Pancreas (tissue), 10 donors: ENCODE measurements at regions not wholly inside any gene's neighbourhood (a gene's known extent, or its start where the extent isn't known, plus 50 kb on each side); places are given as distances from the start of the nearest gene placed in this dataset.
"Not testable (repeated sequence)": the region's sequence is repeated elsewhere in the genome, so short reads cannot be mapped to it uniquely, and the experiment has no call there.

ENCODE experiments used
- ATAC-seq, 4 donors: fragments of 200-7000 bp; cut with Tn5 transposase; one replicate each; pipeline versions ENCODE4 v1.8.0 to v1.9.1; 2020; ENCODE audit warnings: mild to moderate bottlenecking in 4 of 4, moderate library complexity in 4 of 4
- DNase-seq, 6 donors: peaks; one replicate each; pipeline ENCODE4 v3.0.0-alpha.2; 2020
- FAIRE-seq: peaks from 2 replicates; lab custom pipeline; 2012; peaks lifted over from hg19 to GRCh38; lab: Jason Lieb, UNC
- H3K27ac ChIP-seq, 4 donors: fragments of 200-600 bp; sonication (generic); 1 replicate in 3 of 4; 2 replicates in 1 of 4; pipeline versions ENCODE4 v1.5.0 to v1.8.0; 2020
- H3K27me3 ChIP-seq, 4 donors: fragments of 200-600 bp; one replicate each; pipeline ENCODE4 v1.8.0; 2021
- H3K36me3 ChIP-seq, 3 donors: fragments of 200-600 bp; sonication (generic) in 1 of 3; one replicate each; pipeline versions ENCODE4 v1.5.0 to v1.8.0; 2020 to 2021
- H3K4me1 ChIP-seq, 3 donors: fragments of 200-600 bp; one replicate each; pipeline ENCODE4 v1.8.0; 2021
- H3K4me3 ChIP-seq, 4 donors: fragments of 200-600 bp; sonication (generic) in 2 of 4; one replicate each; pipeline versions ENCODE4 v1.5.0 to v1.8.0; 2020 to 2021
- H3K9me3 ChIP-seq, 4 donors: fragments of 200-600 bp; one replicate each; pipeline ENCODE4 v1.8.0; 2021
- WGBS, 2 donors: extraction: QIAGEN DNeasy Blood & Tissue Kit; methylation state at CpG; one replicate each; pipeline ENCODE4 v1.1.7; 2013; 5-methylcytosine and 5-hydroxymethylcytosine counted together
- intact Hi-C, 3 donors: fragments of 100-400 bp; cut with DNase I; formaldehyde crosslinking; loops; one replicate each; pipeline versions ENCODE4 v1.11.1 to v1.14.2; 2022
- TF ChIP-seq, protein P1 (sequence below), 4 donors: fragments of 200-600 bp; sonication (generic) in 3 of 4; IDR thresholded peaks; one replicate each; pipeline versions ENCODE4 v1.5.0 to v1.8.0; 2021; ENCODE audit warnings: antibody characterized with exemption in 4 of 4
- donor health status: healthy with polysubstance abuse.
- donor health status: DM: no; HTN: no; CAD: no; lungs with moderate emphysema.
- donor health status: DM: no; HTN: no; CAD: no.
- donor health status: control.
- donor health status: control.
- donor health status: Bipolar disorder and iron deficiency.
- donor health status: DM: yes; HTN: yes; CAD: no.
- donor health status: DM: no; HTN: no; CAD: no.
- donor health status: DM: no; HTN: no; CAD: no.
- donor health status: DM: yes; HTN: yes; CAD: no.

- H3K4me1 ChIP-seq: no peaks in the 10 kb centered on the region
- ATAC-seq: no peak
- no peaks in the 10 kb centered on the region for H3K9me3 ChIP-seq
- H3K4me3 ChIP-seq: no peak overlapping the region
- 33 to 43% methylated on average over 2 of the region's 2 CpGs for WGBS, 2 donors
- no peaks in the 10 kb centered on the region for H3K36me3 ChIP-seq
- no peak for FAIRE-seq
- intact Hi-C loops: no loop called here
- DNase-seq: no peak
- H3K27ac ChIP-seq: no peak overlapping the region
- H3K27me3 ChIP-seq: no peaks in the 10 kb centered on the region
- TF ChIP-seq, protein P1, sequence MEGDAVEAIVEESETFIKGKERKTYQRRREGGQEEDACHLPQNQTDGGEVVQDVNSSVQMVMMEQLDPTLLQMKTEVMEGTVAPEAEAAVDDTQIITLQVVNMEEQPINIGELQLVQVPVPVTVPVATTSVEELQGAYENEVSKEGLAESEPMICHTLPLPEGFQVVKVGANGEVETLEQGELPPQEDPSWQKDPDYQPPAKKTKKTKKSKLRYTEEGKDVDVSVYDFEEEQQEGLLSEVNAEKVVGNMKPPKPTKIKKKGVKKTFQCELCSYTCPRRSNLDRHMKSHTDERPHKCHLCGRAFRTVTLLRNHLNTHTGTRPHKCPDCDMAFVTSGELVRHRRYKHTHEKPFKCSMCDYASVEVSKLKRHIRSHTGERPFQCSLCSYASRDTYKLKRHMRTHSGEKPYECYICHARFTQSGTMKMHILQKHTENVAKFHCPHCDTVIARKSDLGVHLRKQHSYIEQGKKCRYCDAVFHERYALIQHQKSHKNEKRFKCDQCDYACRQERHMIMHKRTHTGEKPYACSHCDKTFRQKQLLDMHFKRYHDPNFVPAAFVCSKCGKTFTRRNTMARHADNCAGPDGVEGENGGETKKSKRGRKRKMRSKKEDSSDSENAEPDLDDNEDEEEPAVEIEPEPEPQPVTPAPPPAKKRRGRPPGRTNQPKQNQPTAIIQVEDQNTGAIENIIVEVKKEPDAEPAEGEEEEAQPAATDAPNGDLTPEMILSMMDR (IDR thresholded peaks at IDR 0.05): no peak
Measured at GRCh38 chr11:92098172-92098571, 126.4 kb upstream of the FAT3 start.

- H3K9me3 ChIP-seq: no peaks in the 10 kb centered on the region
- WGBS, 2 donors: 44 to 45% methylated on average over 5 of the region's 5 CpGs
Measured at GRCh38 chr11:92087725-92088537, 136.7 kb upstream of the FAT3 start.

GRCh38 chr11:92083123-92083522 lies 141.5 kb upstream of the FAT3 start:
- Histone ChIP-seq H3K9me3 (no peaks in the 10 kb centered on the region), H3K4me1 (no peaks in the 10 kb centered on the region), H3K27me3 (no peaks in the 10 kb centered on the region), H3K4me3 (no peak overlapping the region), H3K27ac (no peak overlapping the region), H3K36me3 (no peaks in the 10 kb centered on the region)
- intact Hi-C loops: no loop called here
- TF ChIP-seq, protein P1 (IDR thresholded peaks at IDR 0.05): no peak
- DNase-seq: no peak
- 56 to 57% methylated on average over 3 of the region's 3 CpGs for WGBS, 2 donors
- FAIRE-seq: no peak
- ATAC-seq: no peak

More at GRCh38 chr11:92087725-92088537, 136.7 kb upstream of the FAT3 start:
- ATAC-seq (no peak), DNase-seq (no peak), FAIRE-seq (no peak)
- Histone ChIP-seq H3K27ac (no peak overlapping the region), H3K4me3 (no peak overlapping the region), H3K27me3 (no peaks in the 10 kb centered on the region), H3K36me3 (no peaks in the 10 kb centered on the region), H3K4me1 (no peaks in the 10 kb centered on the region)
- intact Hi-C loops: no loop called here
- TF ChIP-seq, protein P1 (IDR thresholded peaks at IDR 0.05): no peak

GRCh38 chr11:92082652-92083051 lies 142.0 kb upstream of the FAT3 start:
- H3K36me3 ChIP-seq: no peaks in the 10 kb centered on the region
- DNase-seq (no peak), ATAC-seq (no peak), FAIRE-seq (no peak)
- no peak overlapping the region for H3K27ac ChIP-seq
- H3K4me3 ChIP-seq: no peak overlapping the region
- no peaks in the 10 kb centered on the region for H3K4me1 ChIP-seq
- TF ChIP-seq, protein P1 (IDR thresholded peaks at IDR 0.05): no peak
- intact Hi-C loops: no loop called here
- H3K9me3 ChIP-seq: no peaks in the 10 kb centered on the region
- no peaks in the 10 kb centered on the region for H3K27me3 ChIP-seq

- H3K9me3 ChIP-seq, intact Hi-C loops, ATAC-seq, H3K36me3 ChIP-seq, H3K27me3 ChIP-seq, H3K27ac ChIP-seq, FAIRE-seq, H3K4me3 ChIP-seq, DNase-seq, H3K4me1 ChIP-seq: not testable (repeated sequence)
- 51 to 81% methylated on average over 1 of the region's 1 CpG for WGBS, 2 donors
Measured at GRCh38 chr11:92074498-92074897, 150.1 kb upstream of the FAT3 start.
